ENCODE measurements at regions not wholly inside any gene's neighbourhood (a gene's known extent, or its start where the extent isn't known, plus 50 kb on each side); places are given as distances from the start of the nearest gene placed in this dataset.

GRCh38 chr6:84853901-84854300, 89.5 kb upstream of the TBX18 start:
- Histone ChIP-seq H2AFZ (ENCODE audit: insufficient read depth, low read depth, low read length, poor library complexity, severe bottlenecking) (no peak overlapping the region), H3K4me3 (replicated peaks in 1 of 3; ENCODE audit: low read depth in 2 of 3, low read length in 3 of 3) (no peak overlapping the region), H3K79me2 (ENCODE audit: insufficient read depth, low read length) (no peaks in the 10 kb centered on the region), H3K27ac (ENCODE audit: low read depth in 1 of 2, low read length in 2 of 2) (no peak overlapping the region), H3K4me1 (ENCODE audit: control insufficient read depth in 1 of 2, insufficient read depth in 2 of 2, low read length in 2 of 2) (no peaks in the 10 kb centered on the region), H3K4me2 (replicated peaks; ENCODE audit: extremely low read depth, low read length, poor library complexity, severe bottlenecking) (no peak overlapping the region), H3K9me3 (replicated peaks in 1 of 2; ENCODE audit: control insufficient read depth in 1 of 2, insufficient read depth in 1 of 2, low read length in 2 of 2) (no peaks in the 10 kb centered on the region), H3K36me3 (replicated peaks in 1 of 2; ENCODE audit: control insufficient read depth in 1 of 2, insufficient read depth in 2 of 2, low read length in 2 of 2) (no peaks in the 10 kb centered on the region), H4K20me1 (ENCODE audit: insufficient read depth, low read length) (no peaks in the 10 kb centered on the region), H3K27me3 (ENCODE audit: control insufficient read depth in 2 of 2, insufficient read depth in 2 of 2, low read length in 2 of 2) (no peaks in the 10 kb centered on the region), H3K9ac (ENCODE audit: insufficient read depth, low read length, poor library complexity, severe bottlenecking) (no peak overlapping the region)
- H3K36me3 Mint-ChIP-seq: no peaks in the 10 kb centered on the region
- no peak overlapping the region for H3K4me3 Mint-ChIP-seq
- TF ChIP-seq CTCF (IDR thresholded peaks at IDR 0.05): no peak
- peaks cover 0 to 1% (median 0%) of the 10 kb centered on the region in 3 donors for H3K27me3 Mint-ChIP-seq (ENCODE audit: low read depth in 3 of 3)
- H3K4me1 Mint-ChIP-seq: no peaks in the 10 kb centered on the region
- intact Hi-C loops (cut with micrococcal nuclease): no loop called here
- DNase-seq: no peak
- H3K9me3 Mint-ChIP-seq: peaks cover 0 to 7% (median 3%) of the 10 kb centered on the region in 7 donors
- H3K27ac Mint-ChIP-seq: no peak overlapping the region

GRCh38 chr6:84848960-84849359, 84.6 kb upstream of the TBX18 start:
- no peak overlapping the region for H3K27ac Mint-ChIP-seq
- Histone ChIP-seq H2AFZ (ENCODE audit: insufficient read depth, low read depth, low read length, poor library complexity, severe bottlenecking) (no peak overlapping the region), H3K4me3 (replicated peaks in 1 of 3; ENCODE audit: low read depth in 2 of 3, low read length in 3 of 3) (no peak overlapping the region), H3K9ac (ENCODE audit: insufficient read depth, low read length, poor library complexity, severe bottlenecking) (no peak overlapping the region), H3K79me2 (ENCODE audit: insufficient read depth, low read length) (no peaks in the 10 kb centered on the region), H4K20me1 (ENCODE audit: insufficient read depth, low read length) (no peaks in the 10 kb centered on the region), H3K4me2 (replicated peaks; ENCODE audit: extremely low read depth, low read length, poor library complexity, severe bottlenecking) (no peak overlapping the region), H3K27me3 (ENCODE audit: control insufficient read depth in 2 of 2, insufficient read depth in 2 of 2, low read length in 2 of 2) (no peaks in the 10 kb centered on the region), H3K27ac (ENCODE audit: low read depth in 1 of 2, low read length in 2 of 2) (no peak overlapping the region), H3K4me1 (ENCODE audit: control insufficient read depth in 1 of 2, insufficient read depth in 2 of 2, low read length in 2 of 2) (no peaks in the 10 kb centered on the region), H3K9me3 (replicated peaks in 1 of 2; ENCODE audit: control insufficient read depth in 1 of 2, insufficient read depth in 1 of 2, low read length in 2 of 2) (no peaks in the 10 kb centered on the region), H3K36me3 (replicated peaks in 1 of 2; ENCODE audit: control insufficient read depth in 1 of 2, insufficient read depth in 2 of 2, low read length in 2 of 2) (no peaks in the 10 kb centered on the region)
- H3K36me3 Mint-ChIP-seq: no peaks in the 10 kb centered on the region
- TF ChIP-seq CTCF (IDR thresholded peaks at IDR 0.05): no peak
- intact Hi-C loops (cut with micrococcal nuclease): no loop called here
- WGBS (ENCODE audit: insufficient coverage): no CpG with 5 or more reads among the region's 1 CpG
- peaks cover 0 to 2% (median 0%) of the 10 kb centered on the region in 3 donors for H3K27me3 Mint-ChIP-seq (ENCODE audit: low read depth in 3 of 3)
- peaks cover 0 to 8% (median 4%) of the 10 kb centered on the region in 7 donors for H3K9me3 Mint-ChIP-seq
- no peak for DNase-seq
- H3K4me1 Mint-ChIP-seq: no peaks in the 10 kb centered on the region
- H3K4me3 Mint-ChIP-seq: no peak overlapping the region

All from CD14-positive monocyte (primary cell).